HEK293T (cell line): ENCODE measurements at regions not wholly inside any gene's neighbourhood (a gene's known extent, or its start where the extent isn't known, plus 50 kb on each side); places are given as distances from the start of the nearest gene placed in this dataset.

Experiments
- BHLHE40 ChIP-seq: fragments of 450-650 bp; IDR thresholded peaks from 2 replicates; pipeline ENCODE4 v1.6.1; 2016; ENCODE audit warnings: mild to moderate bottlenecking, moderate library complexity, borderline replicate concordance
- ELF4 ChIP-seq: fragments of 450-650 bp; IDR thresholded peaks from 2 replicates; pipeline ENCODE4 v1.6.1; 2017; ENCODE audit warnings: antibody characterized with exemption
- FOXA1 ChIP-seq: fragments of 450-650 bp; IDR thresholded peaks from 2 replicates; pipeline ENCODE4 v1.6.1; 2016; ENCODE audit warnings: mild to moderate bottlenecking
- FOXK2 ChIP-seq: fragments of 450-650 bp; IDR thresholded peaks from 2 replicates; pipeline ENCODE4 v1.6.1; 2016; ENCODE audit warnings: mild to moderate bottlenecking
- FOXM1 ChIP-seq: fragments of 450-650 bp; IDR thresholded peaks from 2 replicates; pipeline ENCODE4 v1.6.1; 2017; ENCODE audit warnings: mild to moderate bottlenecking, borderline replicate concordance
- L3MBTL2 ChIP-seq: fragments of 450-650 bp; conservative IDR thresholded peaks from 2 replicates; pipeline ENCODE4 v1.6.1; 2016; ENCODE audit warnings: mild to moderate bottlenecking
- SP1 ChIP-seq: fragments of 450-650 bp; IDR thresholded peaks from 2 replicates; pipeline ENCODE4 v1.6.1; 2017
- SUZ12 ChIP-seq: fragments of 450-650 bp; IDR thresholded peaks from 2 replicates; pipeline ENCODE4 v1.6.1; 2016; ENCODE audit warnings: mild to moderate bottlenecking
- TARDBP ChIP-seq: fragments of 450-650 bp; IDR thresholded peaks from 2 replicates; pipeline ENCODE4 v1.6.1; 2016

GRCh38 chrX:94256396-94256795 lies 582.4 kb downstream of the FAM133A start:
- no peak for TF ChIP-seq SP1
- TF ChIP-seq FOXK2: no peak
- no peak for TF ChIP-seq SUZ12
- TF ChIP-seq BHLHE40: no peak
- no peak for TF ChIP-seq TARDBP
- no peak for TF ChIP-seq L3MBTL2
- TF ChIP-seq FOXA1: no peak
- TF ChIP-seq ELF4: no peak
- no peak for TF ChIP-seq FOXM1
